ENCODE measurements at regions not wholly inside any gene's neighbourhood (a gene's known extent, or its start where the extent isn't known, plus 50 kb on each side); places are given as distances from the start of the nearest gene placed in this dataset.

GRCh38 chr2:18898271-18898670 is 308.9 kb upstream of the NT5C1B start:
- TF ChIP-seq CTCF (IDR thresholded peaks at IDR 0.05; ENCODE audit: low read depth, low read length) = no peak
- TF ChIP-seq EZH2phosphoT487 (IDR thresholded peaks at IDR 0.05; ENCODE audit: low read depth) = no peak
